ENCODE measurements at regions not wholly inside any gene's neighbourhood (a gene's known extent, or its start where the extent isn't known, plus 50 kb on each side); places are given as distances from the start of the nearest gene placed in this dataset.
A peak's percentile ranks its signal among the peaks of the same experiment; 100 is the strongest.

GRCh38 chr17:77422104-77422747 is 281.5 kb downstream of the SEC14L1 start:
- Histone ChIP-seq H3K27ac (peak overlapping the region; percentile 37 to 93 (median 91)), H3K36me3 (peaks cover 0 to 14% (median 2%) of the 10 kb centered on the region in 4 donors), H3K27me3 (no peaks in the 10 kb centered on the region), H3K4me3 (no peak overlapping the region), H3K4me1 (peaks cover 96 to 100% (median 98%) of the 10 kb centered on the region in 4 donors), H3K9me3 (no peaks in the 10 kb centered on the region)
- WGBS, 5 donors = 85 to 94% (median 89%) methylated on average over 17 to 18 of the region's 18 CpGs
- no peak for DNase-seq
- TF ChIP-seq EP300 (IDR thresholded peaks at IDR 0.05) = no peak
- TF ChIP-seq CTCF (IDR thresholded peaks at IDR 0.05) = no peak
- no peak for TF ChIP-seq POLR2AphosphoS5 (IDR thresholded peaks at IDR 0.05)
- TF ChIP-seq POLR2A (IDR thresholded peaks at IDR 0.05) = no peak
- intact Hi-C loops (cut with DNase I; ENCODE audit: low total_unique reads) = no loop called here

- 82 to 91% (median 84%) methylated on average over 4 of the region's 4 CpGs for WGBS, 5 donors
- H3K27ac ChIP-seq = peak overlapping the region; percentile 37 to 93 (median 91)
- intact Hi-C loops (cut with DNase I; ENCODE audit: low total_unique reads) = no loop called here
- H3K36me3 ChIP-seq = peaks cover 0 to 11% (median 0%) of the 10 kb centered on the region in 4 donors
- TF ChIP-seq POLR2A (IDR thresholded peaks at IDR 0.05) (no peak), EP300 (IDR thresholded peaks at IDR 0.05) (no peak), CTCF (IDR thresholded peaks at IDR 0.05) (no peak), POLR2AphosphoS5 (IDR thresholded peaks at IDR 0.05) (no peak)
- peaks cover 97 to 100% (median 99%) of the 10 kb centered on the region in 4 donors for H3K4me1 ChIP-seq
- DNase-seq = no peak
- no peaks in the 10 kb centered on the region for H3K9me3 ChIP-seq
- no peak overlapping the region for H3K4me3 ChIP-seq
- no peaks in the 10 kb centered on the region for H3K27me3 ChIP-seq
Observed at GRCh38 chr17:77422748-77423113, 282.0 kb downstream of the SEC14L1 start.

GRCh38 chr17:77423589-77424451 is 283.1 kb downstream of the SEC14L1 start:
- Histone ChIP-seq H3K4me3 (no peak overlapping the region), H3K27me3 (no peaks in the 10 kb centered on the region), H3K27ac (peak overlapping the region; percentile 85 to 93 (median 91)), H3K9me3 (no peaks in the 10 kb centered on the region), H3K4me1 (peaks cover 97 to 100% (median 99%) of the 10 kb centered on the region in 4 donors), H3K36me3 (peaks cover 0 to 4% (median 0%) of the 10 kb centered on the region in 4 donors)
- DNase-seq = peak; percentile 83 to 94
- TF ChIP-seq CTCF (IDR thresholded peaks at IDR 0.05) = no peak
- TF ChIP-seq EP300 (IDR thresholded peaks at IDR 0.05) = peak; percentile 81
- peak; percentile 61 to 87 (median 86) for TF ChIP-seq POLR2AphosphoS5 (IDR thresholded peaks at IDR 0.05)
- no peak for TF ChIP-seq POLR2A (IDR thresholded peaks at IDR 0.05)
- intact Hi-C loops (cut with DNase I; ENCODE audit: low total_unique reads) = no loop called here
- 43 to 61% (median 50%) methylated on average over 28 to 31 of the region's 31 CpGs for WGBS, 5 donors

GRCh38 chr17:77424585-77425344 is 284.0 kb downstream of the SEC14L1 start:
- H3K27me3 ChIP-seq = no peaks in the 10 kb centered on the region
- WGBS, 5 donors = 37 to 55% (median 44%) methylated on average over 11 to 21 of the region's 21 CpGs
- peak; percentile 13 for TF ChIP-seq EP300 (IDR thresholded peaks at IDR 0.05)
- TF ChIP-seq CTCF (IDR thresholded peaks at IDR 0.05) = no peak
- TF ChIP-seq POLR2AphosphoS5 (IDR thresholded peaks at IDR 0.05) = peak in 2 of 3 donors; percentile 45 to 62
- no peak for TF ChIP-seq POLR2A (IDR thresholded peaks at IDR 0.05)
- DNase-seq = peak; percentile 72 to 95
- H3K27ac ChIP-seq = peak overlapping the region; percentile 85 to 93 (median 91)
- H3K36me3 ChIP-seq = peaks cover 0 to 4% (median 0%) of the 10 kb centered on the region in 4 donors
- peaks cover 97 to 100% (median 99%) of the 10 kb centered on the region in 4 donors for H3K4me1 ChIP-seq
- H3K9me3 ChIP-seq = no peaks in the 10 kb centered on the region
- H3K4me3 ChIP-seq = peak overlapping the region in 1 of 4 donors; percentile 1
- intact Hi-C loops (cut with DNase I; ENCODE audit: low total_unique reads) = loop anchor here (5.0 kb wide), 1 partner anchor 92 kb away; no protein-coding TSS in a partner anchor

Measured in stomach (tissue), 8 donors.